ENCODE measurements at regions not wholly inside any gene's neighbourhood (a gene's known extent, or its start where the extent isn't known, plus 50 kb on each side); places are given as distances from the start of the nearest gene placed in this dataset.

- H2AFZ ChIP-seq (ENCODE audit: low read length), result no peak overlapping the region
- H4K20me1 ChIP-seq (ENCODE audit: control insufficient read depth, extremely low read depth, insufficient read depth, low read length), result no peaks in the 10 kb centered on the region
- no peaks in the 10 kb centered on the region for H3K4me1 ChIP-seq (ENCODE audit: control insufficient read depth, extremely low read depth, insufficient read depth, low read length)
- no peaks in the 10 kb centered on the region for H3K36me3 ChIP-seq (ENCODE audit: control insufficient read depth, insufficient read depth, low read length)
- no peak overlapping the region for H3K4me3 ChIP-seq (replicated peaks in 1 of 4; ENCODE audit: control extremely low read depth in 1 of 4, insufficient read depth in 1 of 4, low read depth in 3 of 4, low read length in 4 of 4)
- H3K27ac ChIP-seq (ENCODE audit: insufficient read depth, low read length), result no peak overlapping the region
- H3K9me3 ChIP-seq (ENCODE audit: control insufficient read depth, insufficient read depth, low read depth, low read length), result no peaks in the 10 kb centered on the region
- H3K9ac ChIP-seq (ENCODE audit: insufficient read depth, low read length), result no peak overlapping the region
- no peak overlapping the region for H3K4me2 ChIP-seq (ENCODE audit: extremely low read depth, insufficient read depth, low read length)
- no peaks in the 10 kb centered on the region for H3K27me3 ChIP-seq (ENCODE audit: control insufficient read depth, insufficient read depth, low read length)
- TF ChIP-seq CTCF (conservative IDR thresholded peaks at IDR 0.05 in 1 of 2, IDR thresholded peaks at IDR 0.05 in 1 of 2; ENCODE audit: low read depth in 1 of 2, low read length in 2 of 2), result no peak
- TF ChIP-seq EZH2 (IDR thresholded peaks at IDR 0.05; ENCODE audit: low read length, missing control alignments), result no peak
- DNase-seq (ENCODE audit: low read depth in 2 of 2), result no peak
- H3K79me2 ChIP-seq (ENCODE audit: control insufficient read depth, insufficient read depth, low read length), result no peaks in the 10 kb centered on the region
Observed at GRCh38 chr13:74794147-74794546, 659.9 kb upstream of the KLF12 start.

GRCh38 chr13:74784959-74785358 is 650.8 kb upstream of the KLF12 start:
- H3K4me2 ChIP-seq (ENCODE audit: extremely low read depth, insufficient read depth, low read length), result no peak overlapping the region
- H3K9ac ChIP-seq (ENCODE audit: insufficient read depth, low read length), result no peak overlapping the region
- TF ChIP-seq EZH2 (IDR thresholded peaks at IDR 0.05; ENCODE audit: low read length, missing control alignments) (no peak), CTCF (conservative IDR thresholded peaks at IDR 0.05 in 1 of 2, IDR thresholded peaks at IDR 0.05 in 1 of 2; ENCODE audit: low read depth in 1 of 2, low read length in 2 of 2) (no peak)
- no peak for DNase-seq (ENCODE audit: low read depth in 2 of 2)
- no peak overlapping the region for H3K27ac ChIP-seq (ENCODE audit: insufficient read depth, low read length)
- H4K20me1 ChIP-seq (ENCODE audit: control insufficient read depth, extremely low read depth, insufficient read depth, low read length), result no peaks in the 10 kb centered on the region
- H3K9me3 ChIP-seq (ENCODE audit: control insufficient read depth, insufficient read depth, low read depth, low read length), result no peaks in the 10 kb centered on the region
- no peaks in the 10 kb centered on the region for H3K79me2 ChIP-seq (ENCODE audit: control insufficient read depth, insufficient read depth, low read length)
- peaks cover 9% of the 10 kb centered on the region for H3K4me1 ChIP-seq (ENCODE audit: control insufficient read depth, extremely low read depth, insufficient read depth, low read length)
- no peaks in the 10 kb centered on the region for H3K36me3 ChIP-seq (ENCODE audit: control insufficient read depth, insufficient read depth, low read length)
- H2AFZ ChIP-seq (ENCODE audit: low read length), result no peak overlapping the region
- no peaks in the 10 kb centered on the region for H3K27me3 ChIP-seq (ENCODE audit: control insufficient read depth, insufficient read depth, low read length)
- no peak overlapping the region for H3K4me3 ChIP-seq (replicated peaks in 1 of 4; ENCODE audit: control extremely low read depth in 1 of 4, insufficient read depth in 1 of 4, low read depth in 3 of 4, low read length in 4 of 4)

GRCh38 chr13:74778946-74779345 is 644.7 kb upstream of the KLF12 start:
- Histone ChIP-seq H2AFZ (ENCODE audit: low read length) (no peak overlapping the region), H3K27ac (ENCODE audit: insufficient read depth, low read length) (no peak overlapping the region), H3K9ac (ENCODE audit: insufficient read depth, low read length) (no peak overlapping the region), H3K79me2 (ENCODE audit: control insufficient read depth, insufficient read depth, low read length) (no peaks in the 10 kb centered on the region), H4K20me1 (ENCODE audit: control insufficient read depth, extremely low read depth, insufficient read depth, low read length) (no peaks in the 10 kb centered on the region), H3K27me3 (ENCODE audit: control insufficient read depth, insufficient read depth, low read length) (no peaks in the 10 kb centered on the region), H3K9me3 (ENCODE audit: control insufficient read depth, insufficient read depth, low read depth, low read length) (no peaks in the 10 kb centered on the region), H3K4me2 (ENCODE audit: extremely low read depth, insufficient read depth, low read length) (no peak overlapping the region), H3K36me3 (ENCODE audit: control insufficient read depth, insufficient read depth, low read length) (no peaks in the 10 kb centered on the region), H3K4me3 (replicated peaks in 1 of 4; ENCODE audit: control extremely low read depth in 1 of 4, insufficient read depth in 1 of 4, low read depth in 3 of 4, low read length in 4 of 4) (no peak overlapping the region), H3K4me1 (ENCODE audit: control insufficient read depth, extremely low read depth, insufficient read depth, low read length) (peaks cover 5% of the 10 kb centered on the region)
- TF ChIP-seq EZH2 (IDR thresholded peaks at IDR 0.05; ENCODE audit: low read length, missing control alignments), result no peak
- no peak for TF ChIP-seq CTCF (conservative IDR thresholded peaks at IDR 0.05 in 1 of 2, IDR thresholded peaks at IDR 0.05 in 1 of 2; ENCODE audit: low read depth in 1 of 2, low read length in 2 of 2)
- peak; percentile 35 to 37 for DNase-seq (ENCODE audit: low read depth in 2 of 2)

Measured in fibroblast of lung (primary cell).